Loucy (cell line): ENCODE measurements at regions not wholly inside any gene's neighbourhood (a gene's known extent, or its start where the extent isn't known, plus 50 kb on each side); places are given as distances from the start of the nearest gene placed in this dataset.

ENCODE experiments used
- H2AFZ ChIP-seq: fragments of 200-600 bp; sonication (generic); 2 replicates; pipeline ENCODE4 v1.6.0; 2016; ENCODE audit warnings: antibody characterized with exemption, mild to moderate bottlenecking, low read length, moderate library complexity
- H3F3A ChIP-seq: fragments of 200-600 bp; 2 replicates; pipeline ENCODE4 v1.6.0; 2016; ENCODE audit warnings: antibody characterized with exemption, low read depth, mild to moderate bottlenecking
- H3K27me3 ChIP-seq: fragments of 200-600 bp; sonication (generic); 2 replicates; pipeline ENCODE4 v1.6.1; 2014; ENCODE audit warnings: low read length, mild to moderate bottlenecking; ENCODE audit not compliant: insufficient read depth, poor library complexity, severe bottlenecking
- H3K36me3 ChIP-seq: fragments of 200-600 bp; sonication (generic); 2 replicates; pipeline ENCODE4 v1.6.1; 2016; ENCODE audit warnings: low read length; ENCODE audit not compliant: insufficient read depth
- H3K4me1 ChIP-seq: fragments of 200-600 bp; sonication (generic); 2 replicates; pipeline ENCODE4 v1.5.1; 2014; ENCODE audit warnings: low read length, mild to moderate bottlenecking; ENCODE audit not compliant: insufficient read depth, poor library complexity, severe bottlenecking
- H3K4me2 ChIP-seq: fragments of 200-600 bp; sonication (generic); 2 replicates; pipeline ENCODE4 v1.6.0; 2014; ENCODE audit warnings: antibody characterized with exemption, low read length, low read depth, mild to moderate bottlenecking; ENCODE audit not compliant: poor library complexity, severe bottlenecking
- H3K4me3 ChIP-seq: fragments of 200-600 bp; sonication (generic); 2 replicates; pipeline ENCODE4 v1.5.1; 2014; ENCODE audit warnings: low read length, mild to moderate bottlenecking, mixed read lengths; ENCODE audit not compliant: poor library complexity, severe bottlenecking
- H3K79me2 ChIP-seq: fragments of 200-600 bp; sonication (generic); 2 replicates; pipeline ENCODE4 v1.6.1; 2014; ENCODE audit warnings: low read length; ENCODE audit not compliant: insufficient read depth
- H3K9ac ChIP-seq: fragments of 200-600 bp; sonication (generic); 2 replicates; pipeline ENCODE4 v1.6.0; 2014; ENCODE audit warnings: mild to moderate bottlenecking, low read depth, low read length, moderate library complexity; ENCODE audit not compliant: poor library complexity, severe bottlenecking
- H3K9me2 ChIP-seq: fragments of 200-600 bp; sonication (generic); replicated peaks from 2 replicates; pipeline ENCODE4 v1.6.1; 2016; ENCODE audit warnings: low read depth, low read length, mixed read lengths
- H3K9me3 ChIP-seq: fragments of 200-600 bp; sonication (generic); 2 replicates; pipeline ENCODE4 v1.6.1; 2014; ENCODE audit warnings: mild to moderate bottlenecking, antibody characterized with exemption, low read length, low read depth; ENCODE audit not compliant: insufficient read depth
- H4K20me1 ChIP-seq: fragments of 200-600 bp; sonication (generic); 2 replicates; pipeline ENCODE4 v1.6.0; 2014; ENCODE audit warnings: antibody characterized with exemption, low read length, mild to moderate bottlenecking; ENCODE audit not compliant: insufficient read depth, poor library complexity, severe bottlenecking
- CTCF ChIP-seq: fragments of 200-600 bp; sonication (generic); conservative IDR thresholded peaks from 2 replicates; pipeline ENCODE4 v1.5.1; 2014; ENCODE audit warnings: mild to moderate bottlenecking, antibody characterized with exemption, low read length
- EZH2phosphoT487 ChIP-seq: fragments of 200-600 bp; IDR thresholded peaks from 2 replicates; pipeline ENCODE4 v1.6.1; 2018; ENCODE audit warnings: antibody characterized with exemption, mild to moderate bottlenecking, moderate library complexity, borderline replicate concordance

- Histone ChIP-seq H3K4me3 (no peak overlapping the region), H2AFZ (peak overlapping the region; percentile 51; the same call in 1 of the 2 replicates), H3K27me3 (no peaks in the 10 kb centered on the region), H3K36me3 (no peaks in the 10 kb centered on the region), H3F3A (no peaks in the 10 kb centered on the region), H3K9ac (no peak overlapping the region), H4K20me1 (no peaks in the 10 kb centered on the region), H3K9me3 (no peaks in the 10 kb centered on the region), H3K79me2 (no peaks in the 10 kb centered on the region), H3K9me2 (no peaks in the 10 kb centered on the region), H3K4me1 (no peaks in the 10 kb centered on the region), H3K4me2 (no peak overlapping the region)
- no peak for TF ChIP-seq CTCF
- TF ChIP-seq EZH2phosphoT487 = no peak
Observed at GRCh38 chr13:76314495-76314894, 571.7 kb downstream of the KCTD12 start.

- H3K4me1 ChIP-seq = no peaks in the 10 kb centered on the region
- H3K79me2 ChIP-seq = no peaks in the 10 kb centered on the region
- H3K9ac ChIP-seq = no peak overlapping the region
- no peak overlapping the region for H3K4me3 ChIP-seq
- H3F3A ChIP-seq = no peaks in the 10 kb centered on the region
- no peaks in the 10 kb centered on the region for H4K20me1 ChIP-seq
- no peak overlapping the region for H3K4me2 ChIP-seq
- no peaks in the 10 kb centered on the region for H3K27me3 ChIP-seq
- no peak for TF ChIP-seq EZH2phosphoT487
- TF ChIP-seq CTCF = no peak
- H3K9me2 ChIP-seq = no peaks in the 10 kb centered on the region
- no peaks in the 10 kb centered on the region for H3K9me3 ChIP-seq
- no peaks in the 10 kb centered on the region for H3K36me3 ChIP-seq
- peak overlapping the region; percentile 73 for H2AFZ ChIP-seq
Observed at GRCh38 chr13:76307142-76307541, 579.1 kb downstream of the KCTD12 start.

- 0 out of 2 replicates have a peak, but pooled peaks cover 3% of the 10 kb centered on the region for H3K9me3 ChIP-seq
- H3K4me3 ChIP-seq = peak overlapping the region; percentile 34
- H3K4me2 ChIP-seq = peak overlapping the region; percentile 10
- H4K20me1 ChIP-seq = no peaks in the 10 kb centered on the region
- peaks cover 28% of the 10 kb centered on the region for H3K4me1 ChIP-seq
- peak overlapping the region; percentile 6; the same call in 1 of the 2 replicates for H2AFZ ChIP-seq
- no peaks in the 10 kb centered on the region for H3K9me2 ChIP-seq
- no peaks in the 10 kb centered on the region for H3K79me2 ChIP-seq
- H3K36me3 ChIP-seq = no peaks in the 10 kb centered on the region
- H3F3A ChIP-seq = 0 out of 2 replicates have a peak, but pooled peaks cover 3% of the 10 kb centered on the region
- no peaks in the 10 kb centered on the region for H3K27me3 ChIP-seq
- TF ChIP-seq CTCF (no peak), EZH2phosphoT487 (no peak)
- peak overlapping the region; percentile 22 for H3K9ac ChIP-seq
Observed at GRCh38 chr13:76300688-76301087, 585.5 kb downstream of the KCTD12 start.
